HG03196 (cell line): ENCODE measurements at regions not wholly inside any gene's neighbourhood (a gene's known extent, or its start where the extent isn't known, plus 50 kb on each side); places are given as distances from the start of the nearest gene placed in this dataset.
"Not testable (repeated sequence)": the region's sequence is repeated elsewhere in the genome, so short reads cannot be mapped to it uniquely, and the experiment has no call there.

ENCODE experiments used
- ATAC-seq: cut with Tn5 transposase; IDR thresholded peaks from one replicate; pipeline ENCODE4 v1.9.1; 2021; ENCODE audit not compliant: unreplicated experiment

DNA sequence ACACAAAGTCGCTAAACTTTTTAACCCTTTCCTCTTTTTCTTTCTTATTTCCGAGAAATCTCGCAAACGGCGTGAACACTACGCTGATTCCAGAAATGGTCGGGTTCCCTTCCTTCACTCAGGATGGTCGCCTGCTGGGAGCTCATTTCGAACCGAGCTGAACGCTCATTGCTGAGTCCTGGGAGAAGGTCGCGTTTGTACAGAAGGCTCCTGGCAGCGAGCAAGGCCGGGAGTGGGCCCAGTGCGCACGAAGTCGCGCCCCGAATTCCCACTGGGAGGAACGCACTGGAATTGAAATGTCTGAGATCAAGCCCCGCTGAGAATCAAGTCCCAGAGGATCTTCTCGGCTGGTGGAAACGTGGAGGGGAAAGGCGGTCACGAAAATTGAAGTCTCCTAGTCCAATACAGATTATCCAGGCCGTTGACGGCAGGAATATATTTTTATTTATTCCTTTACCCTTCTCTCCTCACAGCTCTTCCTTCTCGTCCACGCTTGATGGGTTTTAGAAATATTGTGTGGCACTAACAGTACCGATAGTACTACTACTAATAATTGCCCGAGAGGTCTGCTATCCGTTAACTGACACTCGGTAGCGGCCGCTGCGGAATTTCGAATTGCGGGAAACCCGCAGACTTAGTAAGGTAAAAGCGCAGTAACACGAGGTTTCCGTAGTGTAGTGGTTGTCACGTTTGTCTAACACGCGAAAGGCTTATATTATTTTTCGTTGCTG lies 207.2 kb upstream of the ZNF184 start:
- peak; percentile 4 for ATAC-seq

DNA sequence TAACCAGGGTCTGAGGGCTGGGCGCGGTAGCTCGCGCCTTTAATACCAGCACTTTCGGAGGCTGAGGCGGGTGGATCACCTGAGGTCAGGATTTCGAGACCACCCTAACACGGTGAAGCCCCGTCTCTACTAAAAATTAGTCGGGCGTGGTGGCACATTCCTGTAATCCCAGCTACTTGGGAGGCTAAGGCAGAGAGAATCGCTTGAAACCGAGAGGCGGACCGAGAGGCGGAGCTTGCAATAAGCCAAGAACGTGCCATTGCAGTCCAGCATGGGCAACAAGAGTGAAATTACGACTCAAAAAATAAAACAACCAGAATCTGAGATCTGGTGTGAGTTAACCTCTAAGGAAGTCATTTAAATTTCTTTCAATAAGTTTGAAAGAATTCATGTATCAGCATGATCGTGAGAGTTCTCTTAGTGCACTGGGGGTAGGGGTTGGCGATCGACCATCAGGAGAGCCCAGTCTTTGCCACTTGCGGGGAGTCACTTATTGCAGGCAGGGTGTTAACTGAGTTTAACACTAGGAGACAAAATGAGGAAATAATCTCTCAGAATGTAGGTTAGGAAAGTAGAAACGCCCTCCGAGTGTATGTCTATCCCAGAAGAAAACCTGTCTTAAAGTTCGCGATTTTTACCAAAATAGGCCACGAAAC lies 206.5 kb upstream of the ZNF184 start:
- no peak for ATAC-seq

GRCh38 chr6:27678469-27678868 lies 205.6 kb upstream of the ZNF184 start:
- no peak for ATAC-seq

- no peak for ATAC-seq
Measured at GRCh38 chr6:27674882-27675281, 202.0 kb upstream of the ZNF184 start.

DNA sequence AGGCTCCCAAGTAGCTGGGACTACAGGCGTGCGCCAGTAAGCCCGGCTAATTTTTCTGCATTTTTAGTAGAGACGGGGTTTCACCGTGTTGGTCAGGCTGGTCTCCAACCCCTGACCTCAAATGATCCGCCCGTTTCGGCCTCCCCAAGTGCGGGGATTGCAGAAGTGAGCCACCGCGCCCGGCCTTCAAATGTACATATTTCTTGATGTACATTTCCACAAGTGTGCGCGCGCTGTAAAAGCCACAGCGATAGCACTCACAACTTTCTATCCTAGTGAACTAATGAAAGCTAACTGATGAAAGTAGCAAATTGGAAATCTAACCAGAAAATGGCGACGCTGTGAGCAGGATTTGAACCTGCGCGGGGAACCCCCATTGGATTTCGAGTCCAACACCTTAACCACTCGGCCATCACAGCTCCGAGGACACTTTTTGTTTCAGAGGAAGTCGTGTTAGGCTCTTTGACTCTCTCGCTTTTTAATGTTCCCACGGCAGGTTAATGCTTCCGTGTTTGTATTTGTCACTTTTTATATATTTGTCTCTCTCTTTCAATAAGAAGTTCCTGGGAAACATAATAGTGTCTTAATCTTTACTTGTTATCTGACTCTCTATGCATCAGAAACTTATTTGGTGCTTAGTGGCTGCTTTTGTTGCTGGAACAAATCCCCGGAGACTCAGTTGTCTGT lies 199.4 kb upstream of the ZNF184 start:
- ATAC-seq, result peak; percentile 60

DNA sequence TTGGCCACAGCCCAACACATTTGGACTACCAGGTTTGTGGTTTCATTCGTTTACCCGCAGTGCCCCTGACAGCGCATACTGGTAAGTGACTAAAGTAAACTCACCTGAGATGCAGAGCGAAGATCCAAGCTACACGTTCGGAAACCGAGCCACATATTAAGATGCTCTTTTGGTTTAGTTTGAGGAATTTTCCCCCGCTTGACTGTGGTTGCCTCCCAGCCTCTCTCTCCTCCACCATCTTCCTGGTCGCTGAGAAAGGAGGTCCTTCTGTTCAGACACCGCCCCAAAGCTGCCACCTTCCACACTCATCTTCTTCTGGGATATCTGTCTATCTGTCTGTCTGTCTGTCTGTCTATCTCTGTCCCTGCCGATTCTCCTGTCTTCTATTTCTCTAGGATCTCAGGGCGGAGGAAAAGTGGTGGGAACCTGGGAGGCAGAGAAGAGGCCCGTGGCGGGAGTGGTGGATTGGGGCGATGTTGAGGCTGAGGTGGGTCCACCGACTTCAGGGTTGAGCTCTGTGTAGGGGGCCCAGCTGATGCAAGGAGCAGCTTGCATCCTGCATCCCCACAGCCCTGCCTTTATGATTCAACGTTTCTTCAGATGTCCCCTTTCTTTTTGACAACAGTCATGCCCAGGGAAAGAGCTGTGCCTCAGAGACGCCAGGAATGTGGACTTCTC lies 196.9 kb upstream of the ZNF184 start:
- no peak for ATAC-seq

- no peak for ATAC-seq
Measured at GRCh38 chr6:27669295-27669623, 196.4 kb upstream of the ZNF184 start.

GRCh38 chr6:27668442-27669294 lies 195.8 kb upstream of the ZNF184 start:
- no peak for ATAC-seq

DNA sequence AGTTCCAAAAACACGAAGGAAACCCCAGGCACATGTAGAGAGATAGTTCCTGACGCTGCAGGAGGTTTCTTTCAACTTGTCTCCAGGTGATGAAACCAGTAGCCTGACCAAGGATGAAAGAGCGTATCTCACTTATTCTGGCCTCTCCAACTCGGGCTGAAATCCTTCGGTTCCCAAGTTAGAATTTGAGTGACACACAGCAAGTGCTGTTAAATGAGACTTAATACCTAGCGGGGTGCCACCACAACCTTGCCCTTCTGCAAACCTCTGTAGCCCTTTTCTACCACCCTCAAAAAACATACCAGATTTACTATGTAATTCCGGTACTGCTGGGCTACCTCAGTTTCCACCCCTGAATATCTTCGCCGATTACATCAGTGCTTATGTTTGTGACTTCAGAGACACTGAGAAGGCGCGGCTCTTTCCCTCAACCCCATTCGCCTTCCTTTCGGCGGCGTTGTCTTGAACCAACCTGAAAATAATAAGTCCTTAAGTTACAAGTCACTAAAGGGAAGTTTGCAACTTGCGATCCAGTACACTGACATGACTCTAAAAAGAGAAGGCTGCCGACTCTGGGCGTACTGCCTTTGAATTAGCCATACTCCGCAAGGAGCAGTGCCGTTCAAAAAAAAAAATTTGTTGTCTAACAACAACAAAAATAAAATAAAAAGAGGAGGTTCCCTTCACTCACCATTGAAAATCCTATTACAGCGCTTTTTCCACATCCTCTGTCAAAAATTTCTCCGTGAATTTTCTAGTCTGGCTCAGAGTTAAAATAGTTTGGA lies 194.9 kb upstream of the ZNF184 start:
- ATAC-seq, result no peak

DNA sequence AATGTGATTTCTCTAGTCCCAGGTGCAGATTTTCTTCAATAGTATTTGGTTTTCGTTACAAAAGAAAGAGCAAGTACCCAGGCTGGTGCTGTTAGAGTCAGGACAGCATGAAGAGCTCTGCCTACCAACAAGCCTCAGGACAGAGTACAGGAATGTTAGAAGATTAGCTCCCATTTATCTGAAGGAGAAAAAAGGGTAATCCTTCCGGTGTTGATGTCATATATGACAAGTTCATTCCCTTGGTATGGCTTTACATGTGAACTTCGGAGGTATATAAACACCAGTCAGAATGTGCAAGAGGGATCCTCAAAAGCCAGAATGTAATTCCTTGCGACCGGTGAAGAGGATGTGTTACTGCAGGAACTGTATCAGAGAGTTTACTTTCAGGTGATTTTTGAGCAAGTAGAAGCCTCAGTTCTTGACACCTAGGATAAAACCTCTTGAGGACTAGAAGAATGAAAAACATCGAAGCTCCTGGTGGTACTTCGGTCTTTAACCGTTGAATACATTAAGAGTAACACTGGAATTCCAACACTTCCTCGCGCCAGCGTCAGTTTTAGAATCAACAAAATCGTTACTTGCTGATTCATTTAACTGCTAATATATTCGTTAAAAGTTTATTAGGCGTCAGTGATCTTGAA lies 194.2 kb upstream of the ZNF184 start:
- ATAC-seq, result no peak

GRCh38 chr6:27662769-27663168 lies 189.9 kb upstream of the ZNF184 start:
- no peak for ATAC-seq

- ATAC-seq, result not testable (repeated sequence)
Measured at GRCh38 chr6:27662212-27662611, 189.3 kb upstream of the ZNF184 start.

DNA sequence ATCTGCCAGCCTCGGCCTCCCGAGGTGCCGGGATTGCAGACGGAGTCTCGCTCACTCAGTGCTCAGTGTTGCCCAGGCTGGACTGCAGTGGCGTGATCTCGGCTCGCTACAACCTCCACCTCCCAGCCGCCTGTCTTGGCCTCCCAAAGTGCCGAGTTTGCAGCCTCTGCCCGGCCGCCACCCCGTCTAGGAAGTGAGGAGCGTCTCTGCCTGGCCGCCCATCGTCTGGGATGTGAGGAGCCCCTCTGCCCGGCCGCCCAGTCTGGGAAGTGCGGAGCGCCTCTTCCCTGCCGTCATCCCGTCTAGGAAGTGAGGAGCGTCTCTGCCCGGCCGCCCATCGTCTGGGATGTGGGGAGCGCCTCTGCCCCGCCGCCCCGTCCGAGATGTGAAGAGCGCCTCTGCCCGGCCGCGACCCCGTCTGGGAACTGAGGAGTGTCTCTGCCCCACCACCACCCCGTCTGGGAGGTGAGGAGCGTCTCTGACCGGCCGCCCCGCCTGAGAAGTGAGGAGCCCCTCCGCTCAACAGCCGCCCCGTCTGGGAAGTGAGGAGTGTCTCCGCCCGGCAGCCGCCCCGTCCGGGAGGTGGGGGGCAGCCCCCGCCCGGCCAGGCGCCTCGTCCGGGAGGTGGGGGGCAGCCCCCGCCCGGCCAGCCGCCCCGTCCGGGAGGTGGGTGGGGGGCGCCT lies 180.4 kb upstream of the ZNF184 start:
- ATAC-seq, result not testable (repeated sequence)

GRCh38 chr6:27651371-27651732 lies 178.4 kb upstream of the ZNF184 start:
- no peak for ATAC-seq

DNA sequence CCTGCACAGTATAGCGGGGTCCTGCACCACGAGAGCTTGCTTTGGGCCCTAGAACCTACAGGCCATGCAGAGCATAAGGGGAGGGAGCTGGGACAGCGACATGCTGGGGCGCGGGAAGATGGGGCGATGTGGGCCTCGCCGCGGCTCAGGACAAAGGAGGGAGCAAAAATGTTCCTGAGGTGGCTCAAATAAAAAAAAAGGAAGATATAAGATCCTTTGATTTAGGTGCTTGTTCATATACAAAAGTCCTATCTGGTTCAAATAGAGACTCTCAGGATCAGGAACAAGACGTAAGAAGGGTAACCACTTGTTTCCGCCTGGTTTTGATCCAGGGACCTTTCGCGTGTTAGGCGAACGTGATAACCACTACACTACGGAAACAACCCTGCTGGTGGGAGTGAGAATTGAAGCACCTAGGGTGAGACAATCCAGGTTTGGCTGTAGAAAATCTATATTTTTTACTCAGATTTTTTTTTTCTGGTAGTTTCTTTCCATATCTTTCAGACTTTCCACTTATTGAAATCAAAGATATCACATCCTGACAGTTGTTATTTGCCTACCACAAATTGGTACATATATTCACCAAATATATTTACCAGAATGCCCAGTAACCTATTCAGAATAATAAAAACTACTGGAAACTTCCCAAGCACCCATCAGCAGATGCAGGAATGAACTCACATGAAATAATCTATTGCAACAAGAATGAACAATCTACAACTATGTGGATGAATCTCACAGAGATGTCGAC lies 177.9 kb upstream of the ZNF184 start:
- no peak for ATAC-seq

- ATAC-seq, result no peak
Measured at GRCh38 chr6:27644528-27644927, 171.6 kb upstream of the ZNF184 start.

DNA sequence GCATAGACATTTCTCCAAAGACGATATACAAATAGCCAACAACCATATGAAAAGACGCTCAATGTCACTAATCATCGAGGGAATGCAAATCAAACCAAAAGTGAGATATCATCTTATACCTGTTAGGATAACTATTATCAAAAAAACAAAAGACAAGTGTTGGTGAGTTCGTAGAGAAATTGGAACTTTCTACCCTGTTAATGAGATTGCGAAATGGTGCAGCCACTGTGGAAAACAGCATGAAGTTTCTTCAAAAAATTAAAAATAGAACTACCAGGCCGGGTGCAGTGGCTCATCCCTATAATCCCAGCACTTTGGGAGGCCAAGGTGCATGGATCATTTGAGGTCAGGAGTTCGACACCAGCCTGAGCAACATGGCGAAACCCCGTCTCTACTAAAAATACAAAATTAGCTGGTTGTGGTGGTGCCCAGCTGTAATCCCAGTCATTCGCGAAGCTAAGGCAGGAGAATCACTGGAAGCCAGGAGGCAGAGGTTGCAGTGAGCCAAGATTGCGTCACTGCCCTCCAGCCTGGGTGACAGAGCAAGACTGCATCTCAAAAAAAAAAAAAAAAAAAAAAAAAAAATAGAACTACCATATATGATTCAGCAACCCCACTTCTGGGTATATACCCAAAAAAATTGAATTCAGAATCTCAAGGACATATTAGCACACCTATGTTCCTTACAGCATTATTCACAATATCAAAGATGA lies 170.0 kb upstream of the ZNF184 start:
- no peak for ATAC-seq

DNA sequence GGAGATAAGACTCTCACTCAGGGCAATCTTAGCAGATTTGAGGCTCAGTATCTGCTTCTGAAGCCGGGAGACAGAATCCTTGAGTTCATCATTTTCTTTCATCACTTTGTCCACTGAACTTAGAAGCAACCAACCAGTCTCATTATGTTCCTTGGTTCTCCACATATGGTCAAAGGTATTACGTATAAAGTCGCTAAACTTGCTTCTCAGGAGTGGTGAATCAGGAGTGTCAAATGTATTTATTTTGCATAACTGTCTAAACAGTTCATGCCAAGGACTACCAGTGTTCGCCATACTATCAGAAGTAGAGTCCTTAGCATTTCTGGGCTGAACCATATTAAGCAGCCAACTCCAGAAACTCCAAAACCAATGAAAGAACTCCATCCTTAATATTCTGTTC lies 163.0 kb upstream of the ZNF184 start:
- not testable (repeated sequence) for ATAC-seq
